Adrenal gland (tissue), 5 donors: ENCODE measurements at regions not wholly inside any gene's neighbourhood (a gene's known extent, or its start where the extent isn't known, plus 50 kb on each side); places are given as distances from the start of the nearest gene placed in this dataset.

ENCODE experiments used
- POLR2A ChIP-seq, 2 donors: fragments of 450-650 bp; IDR thresholded peaks; one replicate each; pipeline ENCODE4 v1.6.1; 2017; ENCODE audit warnings: antibody characterized with exemption in 2 of 2, mild to moderate bottlenecking in 2 of 2, moderate library complexity in 1 of 2
- TF ChIP-seq, protein P1 (sequence below), 6 experiments: fragments of 450-650 bp in 4 of 6; fragments of 200-600 bp in 2 of 6; sonication (generic) in 1 of 6; IDR thresholded peaks; 1 replicate in 5 of 6; 2 replicates in 1 of 6; pipeline versions ENCODE4 v1.5.1 to v1.8.0; 2016 to 2021; ENCODE audit warnings: antibody characterized with exemption in 6 of 6, mild to moderate bottlenecking in 2 of 6, moderate library complexity in 1 of 6
- donor health status: DM: no; HTN: no; CAD: no.

DNA sequence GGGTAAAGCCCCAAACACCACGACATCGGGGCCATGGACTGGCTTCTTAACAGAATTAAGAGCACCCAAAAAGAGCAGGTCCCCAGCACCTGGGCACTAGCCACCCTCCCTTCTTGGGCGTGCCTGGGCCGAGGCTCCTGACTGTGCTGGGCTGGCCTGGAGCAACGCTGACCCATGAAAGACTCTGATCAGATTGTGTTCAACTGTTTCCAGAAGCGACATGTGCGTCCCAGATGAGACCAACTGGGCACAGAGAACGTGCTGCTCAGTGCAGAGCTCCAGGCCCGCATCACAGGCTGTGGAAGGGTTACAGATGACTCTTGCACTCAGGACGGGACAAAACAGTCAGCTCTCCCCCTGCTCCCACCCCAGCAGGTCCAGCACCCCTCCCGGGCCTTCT is 100.7 kb downstream of the KCNJ12 start:
- TF ChIP-seq, protein P1, sequence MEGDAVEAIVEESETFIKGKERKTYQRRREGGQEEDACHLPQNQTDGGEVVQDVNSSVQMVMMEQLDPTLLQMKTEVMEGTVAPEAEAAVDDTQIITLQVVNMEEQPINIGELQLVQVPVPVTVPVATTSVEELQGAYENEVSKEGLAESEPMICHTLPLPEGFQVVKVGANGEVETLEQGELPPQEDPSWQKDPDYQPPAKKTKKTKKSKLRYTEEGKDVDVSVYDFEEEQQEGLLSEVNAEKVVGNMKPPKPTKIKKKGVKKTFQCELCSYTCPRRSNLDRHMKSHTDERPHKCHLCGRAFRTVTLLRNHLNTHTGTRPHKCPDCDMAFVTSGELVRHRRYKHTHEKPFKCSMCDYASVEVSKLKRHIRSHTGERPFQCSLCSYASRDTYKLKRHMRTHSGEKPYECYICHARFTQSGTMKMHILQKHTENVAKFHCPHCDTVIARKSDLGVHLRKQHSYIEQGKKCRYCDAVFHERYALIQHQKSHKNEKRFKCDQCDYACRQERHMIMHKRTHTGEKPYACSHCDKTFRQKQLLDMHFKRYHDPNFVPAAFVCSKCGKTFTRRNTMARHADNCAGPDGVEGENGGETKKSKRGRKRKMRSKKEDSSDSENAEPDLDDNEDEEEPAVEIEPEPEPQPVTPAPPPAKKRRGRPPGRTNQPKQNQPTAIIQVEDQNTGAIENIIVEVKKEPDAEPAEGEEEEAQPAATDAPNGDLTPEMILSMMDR (IDR thresholded peaks at IDR 0.05), result no peak
- no peak for TF ChIP-seq POLR2A (IDR thresholded peaks at IDR 0.05)
